Tibial nerve (tissue), 3 donors: ENCODE measurements at regions not wholly inside any gene's neighbourhood (a gene's known extent, or its start where the extent isn't known, plus 50 kb on each side); places are given as distances from the start of the nearest gene placed in this dataset.

Experiments
- CTCF ChIP-seq, 5 experiments: fragments of 200-600 bp in 3 of 5; fragments of 450-650 bp in 2 of 5; sonication (generic) in 3 of 5; IDR thresholded peaks; one replicate each; pipeline ENCODE4 v1.5.1; 2016 to 2019; ENCODE audit warnings: antibody characterized with exemption in 5 of 5, mild to moderate bottlenecking in 3 of 5, moderate library complexity in 2 of 5
- POLR2A ChIP-seq, 2 donors: fragments of 450-650 bp; IDR thresholded peaks; one replicate each; pipeline ENCODE4 v1.6.1; 2017; ENCODE audit warnings: antibody characterized with exemption in 2 of 2, mild to moderate bottlenecking in 2 of 2, moderate library complexity in 2 of 2

GRCh38 chr13:38265132-38265497, 84.5 kb upstream of the UFM1 start:
- TF ChIP-seq CTCF (IDR thresholded peaks at IDR 0.05), result no peak
- no peak for TF ChIP-seq POLR2A (IDR thresholded peaks at IDR 0.05)
